GM19455 (cell line): ENCODE measurements at regions not wholly inside any gene's neighbourhood (a gene's known extent, or its start where the extent isn't known, plus 50 kb on each side); places are given as distances from the start of the nearest gene placed in this dataset.

ENCODE experiments used
- ATAC-seq: cut with Tn5 transposase; IDR thresholded peaks from one replicate; pipeline ENCODE4 v1.9.1; 2021; ENCODE audit not compliant: unreplicated experiment

GRCh38 chr13:33512880-33513554 lies 227.5 kb upstream of the STARD13 start:
- no peak for ATAC-seq

GRCh38 chr13:33514362-33514761 lies 228.8 kb upstream of the STARD13 start:
- no peak for ATAC-seq

DNA sequence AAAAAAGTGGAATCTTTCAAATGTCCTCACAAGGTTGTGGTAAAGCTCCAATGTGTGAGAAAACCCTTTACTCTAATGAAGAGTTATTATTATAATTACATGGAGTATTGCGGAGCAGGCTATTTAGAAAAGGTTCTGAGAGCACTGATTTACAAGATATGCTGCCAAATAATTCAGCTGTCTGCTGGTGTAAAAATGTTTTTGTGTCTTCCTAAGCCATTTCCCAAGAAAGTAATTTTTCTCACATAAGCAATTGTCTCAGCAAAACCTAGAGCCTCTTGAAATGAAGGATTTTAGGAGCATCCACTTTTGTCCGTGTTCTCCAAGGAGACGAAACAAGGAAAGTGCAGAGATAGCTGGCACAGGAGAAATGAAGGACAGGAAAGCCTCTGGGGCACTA lies 229.6 kb upstream of the STARD13 start:
- no peak for ATAC-seq

DNA sequence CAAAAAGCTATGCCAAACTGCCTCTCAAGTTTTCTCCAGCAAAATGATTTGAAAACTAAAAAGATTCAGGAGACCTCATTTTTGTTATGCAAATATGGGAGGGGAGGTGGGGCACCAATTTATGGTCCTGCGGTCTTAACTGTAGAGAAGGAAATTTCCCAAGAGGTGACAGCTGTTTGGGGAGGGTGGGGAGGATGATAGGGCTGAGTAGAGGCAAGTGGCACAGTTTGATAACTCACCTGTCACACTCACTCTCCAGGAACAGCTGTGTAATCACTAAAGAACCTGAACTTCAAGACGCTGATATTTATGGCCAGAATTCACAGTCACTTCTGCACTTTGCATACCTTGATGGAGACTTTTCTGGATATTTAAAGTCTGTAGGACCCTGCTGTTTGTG lies 232.9 kb upstream of the STARD13 start:
- ATAC-seq, result no peak

DNA sequence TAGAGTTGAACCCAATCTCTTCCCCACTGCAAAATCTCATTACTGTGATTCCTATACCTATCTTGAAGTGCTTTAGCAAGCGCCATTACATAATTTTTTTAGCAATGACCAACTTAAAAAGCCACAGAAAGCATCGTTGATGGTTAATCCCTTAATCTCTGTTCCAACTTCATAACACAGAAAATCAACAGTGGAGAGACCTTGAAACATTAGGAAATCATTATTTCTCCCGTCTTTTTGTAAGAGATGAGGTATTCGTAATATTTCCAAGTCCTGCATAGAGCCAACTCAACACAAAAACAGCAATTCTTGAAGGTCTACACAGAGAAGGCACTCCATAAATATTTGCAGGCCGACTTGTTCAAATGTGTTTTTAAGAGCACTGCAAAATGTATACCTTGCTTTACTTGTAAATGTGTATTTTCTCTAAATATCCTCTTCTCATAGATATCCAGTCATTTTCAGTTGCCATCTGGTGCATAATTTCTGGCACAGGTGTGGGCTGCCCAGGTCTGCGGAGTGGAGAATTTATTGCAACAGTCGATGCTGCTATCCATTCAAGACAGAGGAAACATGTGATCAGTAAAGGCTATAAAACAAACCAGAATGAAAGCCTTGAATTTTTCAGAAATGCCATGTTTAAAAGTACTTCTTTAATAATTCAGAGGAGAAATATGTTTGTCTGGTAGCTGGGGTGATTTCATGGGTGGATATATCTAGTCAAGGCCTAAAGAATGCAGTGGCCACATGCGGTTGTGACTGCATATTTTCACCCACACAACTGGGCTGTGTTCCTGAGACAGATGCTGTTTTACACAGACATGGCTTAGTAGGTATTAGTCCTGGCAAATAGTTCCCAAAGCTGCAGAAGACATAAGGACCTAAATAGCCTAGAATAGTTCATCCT lies 234.3 kb upstream of the STARD13 start:
- ATAC-seq, result no peak

DNA sequence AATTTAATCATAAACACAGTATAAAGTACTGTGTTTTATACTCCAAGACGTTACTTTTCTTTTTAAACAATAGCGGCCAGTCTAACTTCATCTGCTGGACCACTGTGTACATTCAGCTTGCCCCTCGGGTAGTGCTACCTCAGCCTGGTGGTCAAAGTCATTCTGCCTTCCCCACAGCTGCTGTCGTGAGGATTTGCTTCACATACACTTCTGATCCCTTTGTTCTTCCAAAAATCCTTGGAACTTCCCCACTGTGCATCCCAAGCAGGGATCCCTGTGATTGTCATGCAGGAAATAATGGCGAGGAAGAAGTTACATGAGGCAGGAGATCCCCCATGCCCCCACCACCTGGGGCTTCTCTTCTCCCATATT lies 234.9 kb upstream of the STARD13 start:
- ATAC-seq, result no peak

GRCh38 chr13:33524086-33524485 lies 238.5 kb upstream of the STARD13 start:
- no peak for ATAC-seq

DNA sequence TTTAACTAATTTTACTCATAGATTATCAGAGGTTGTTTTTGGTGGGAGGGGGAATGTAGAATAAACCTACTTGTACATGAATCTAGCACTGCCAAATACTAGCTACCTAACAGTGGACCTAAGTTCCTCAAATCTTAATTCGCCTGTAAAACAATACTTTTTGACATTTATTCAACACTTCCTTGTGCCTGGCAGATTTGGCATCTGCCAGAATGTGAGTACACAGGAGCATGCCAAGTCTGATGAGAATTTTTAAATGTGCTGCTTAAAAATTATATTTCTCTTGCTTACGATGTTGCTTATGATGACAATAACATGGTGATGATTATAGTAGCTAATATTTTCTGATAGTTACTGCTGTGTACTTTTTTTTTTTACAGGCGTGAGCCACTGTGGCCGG lies 240.2 kb upstream of the STARD13 start:
- ATAC-seq, result no peak

- ATAC-seq, result no peak
Observed at GRCh38 chr13:33526718-33527117, 241.2 kb upstream of the STARD13 start.

DNA sequence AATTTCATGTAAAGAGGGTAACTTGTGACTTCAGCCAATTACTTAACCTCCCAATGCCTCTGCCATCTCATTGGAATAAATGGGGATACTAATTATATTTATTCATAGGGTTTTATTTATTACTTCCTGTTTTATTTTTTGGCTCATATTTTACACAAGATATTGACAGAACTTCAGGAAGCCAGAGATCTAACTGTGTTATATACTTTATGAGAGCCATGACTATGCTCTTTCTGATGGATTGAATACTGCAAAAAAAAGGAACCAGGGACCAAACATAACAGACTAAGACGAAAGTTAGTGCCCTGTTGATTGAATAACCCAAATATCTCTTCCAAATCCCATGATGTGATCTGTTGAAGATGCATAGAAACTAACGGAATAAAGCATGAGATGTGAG lies 243.3 kb upstream of the STARD13 start:
- ATAC-seq, result no peak

- ATAC-seq, result no peak
Observed at GRCh38 chr13:33531484-33531883, 245.9 kb upstream of the STARD13 start.

DNA sequence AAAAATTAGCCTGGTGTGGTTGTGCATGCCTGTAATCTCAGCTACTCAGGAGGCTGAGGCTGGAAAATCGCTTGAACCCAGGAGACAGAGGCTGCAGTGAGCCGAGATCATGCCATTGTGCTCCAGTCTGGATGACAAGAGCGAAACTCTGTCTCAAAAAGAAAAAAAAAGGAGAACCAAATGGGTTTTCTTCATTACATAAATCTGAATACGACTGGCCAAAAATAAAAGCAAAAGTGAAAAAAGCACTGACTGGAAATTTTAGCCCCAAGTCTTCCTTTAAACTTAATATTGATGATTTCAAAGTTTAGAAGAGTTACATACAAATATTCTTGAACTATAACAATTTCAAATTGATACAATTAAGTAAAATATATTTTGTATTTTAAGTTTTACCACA lies 249.5 kb upstream of the STARD13 start:
- ATAC-seq, result no peak

- no peak for ATAC-seq
Observed at GRCh38 chr13:33536601-33537000, 251.0 kb upstream of the STARD13 start.

DNA sequence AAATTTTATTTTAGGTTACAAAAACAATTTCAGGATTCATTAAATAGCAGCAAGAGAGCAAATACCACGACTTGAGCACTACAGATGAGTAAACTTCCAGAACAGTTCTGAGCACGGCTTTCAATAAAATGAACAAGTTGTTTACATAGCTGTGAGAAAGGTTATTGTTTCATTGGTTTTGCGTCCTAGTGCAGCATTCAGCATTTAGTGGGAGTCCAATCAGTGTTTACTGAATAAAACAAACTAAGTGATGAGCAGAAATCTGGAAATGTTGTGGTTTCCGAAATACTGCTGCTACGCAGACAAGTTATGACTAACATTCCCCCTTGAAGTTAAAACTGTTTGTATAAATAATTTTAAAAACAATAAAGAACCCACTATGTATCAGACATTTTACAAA lies 251.5 kb upstream of the STARD13 start:
- ATAC-seq, result no peak

GRCh38 chr13:33537676-33538075 lies 252.1 kb upstream of the STARD13 start:
- no peak for ATAC-seq

DNA sequence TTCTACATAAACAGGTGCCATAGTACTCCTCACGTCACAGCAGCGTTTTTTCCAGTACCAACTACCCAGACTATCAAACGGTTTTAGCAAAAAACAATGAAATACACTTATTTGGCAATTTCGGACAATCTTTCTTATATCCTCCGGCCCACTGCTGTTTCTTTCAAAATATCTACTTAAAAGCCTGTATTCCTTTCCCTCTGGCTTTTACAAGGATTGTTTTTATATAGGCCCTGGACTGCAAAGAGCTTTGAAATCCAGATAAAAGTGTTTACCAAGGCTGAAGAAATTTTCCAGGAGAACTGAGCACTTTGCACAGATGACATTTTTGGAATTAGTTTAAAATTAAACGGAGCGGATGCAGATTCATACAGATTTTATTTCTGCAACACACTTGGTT lies 255.9 kb upstream of the STARD13 start:
- ATAC-seq, result no peak

GRCh38 chr13:33541962-33542308 lies 256.4 kb upstream of the STARD13 start:
- ATAC-seq, result peak; percentile 14

DNA sequence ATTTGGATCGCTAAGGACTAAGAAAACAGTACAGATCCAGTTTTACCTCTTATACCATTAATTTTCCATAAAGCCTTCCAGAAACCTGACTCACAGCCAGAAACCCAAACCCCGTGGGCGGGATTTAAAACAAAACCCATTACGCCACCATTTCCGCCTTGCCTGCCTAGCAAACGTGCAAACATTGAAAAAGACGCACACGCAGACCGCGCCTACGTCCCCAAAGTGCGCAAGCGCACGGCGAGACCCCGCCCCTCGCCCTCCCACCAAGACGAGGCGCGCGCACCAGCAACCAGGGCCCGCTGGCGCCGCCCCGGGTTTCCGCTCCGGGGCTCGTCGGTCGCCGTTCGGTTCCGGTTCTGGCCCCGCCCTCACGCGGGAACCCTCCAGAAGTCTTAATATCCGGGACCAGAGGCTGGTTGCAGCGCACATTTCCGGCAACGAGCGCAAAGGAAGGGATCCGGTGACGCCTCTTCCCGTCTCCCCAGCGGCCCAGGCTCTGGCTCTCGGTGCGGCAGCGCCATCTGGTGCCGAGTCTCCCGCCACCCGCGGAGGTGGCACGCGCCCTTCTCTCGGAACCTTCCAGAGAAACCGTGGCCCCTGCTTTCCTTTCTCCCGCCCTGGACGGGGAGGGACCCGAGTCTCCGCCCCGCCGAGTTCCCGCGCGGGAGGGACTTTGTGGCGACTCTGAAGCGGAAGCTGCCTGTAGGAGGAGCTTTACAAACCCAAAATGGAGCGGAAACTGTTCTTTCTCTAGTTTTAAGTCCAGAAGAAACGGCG lies 256.9 kb upstream of the STARD13 start:
- peak; percentile 89 for ATAC-seq

DNA sequence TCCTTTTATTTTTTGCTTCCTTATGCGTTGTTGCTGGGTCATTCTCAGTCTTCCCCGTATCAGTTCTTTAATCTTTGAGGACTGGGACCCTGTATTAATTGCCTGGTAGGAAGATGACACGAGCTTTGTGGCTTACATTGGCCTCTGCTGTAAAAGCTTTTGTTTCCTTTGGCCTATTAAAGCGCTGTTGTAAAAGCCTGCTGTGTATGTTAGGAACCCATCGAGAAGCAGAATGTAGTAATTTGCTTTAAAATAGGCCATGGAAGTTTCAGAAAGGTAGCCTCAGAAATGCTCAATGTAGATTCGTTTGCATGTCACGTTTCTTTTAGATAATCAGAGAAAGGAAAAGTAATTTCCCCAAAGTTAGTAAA lies 257.5 kb upstream of the STARD13 start:
- ATAC-seq, result peak; percentile 1

- ATAC-seq, result no peak
Observed at GRCh38 chr13:33543631-33544265, 258.2 kb upstream of the STARD13 start.

DNA sequence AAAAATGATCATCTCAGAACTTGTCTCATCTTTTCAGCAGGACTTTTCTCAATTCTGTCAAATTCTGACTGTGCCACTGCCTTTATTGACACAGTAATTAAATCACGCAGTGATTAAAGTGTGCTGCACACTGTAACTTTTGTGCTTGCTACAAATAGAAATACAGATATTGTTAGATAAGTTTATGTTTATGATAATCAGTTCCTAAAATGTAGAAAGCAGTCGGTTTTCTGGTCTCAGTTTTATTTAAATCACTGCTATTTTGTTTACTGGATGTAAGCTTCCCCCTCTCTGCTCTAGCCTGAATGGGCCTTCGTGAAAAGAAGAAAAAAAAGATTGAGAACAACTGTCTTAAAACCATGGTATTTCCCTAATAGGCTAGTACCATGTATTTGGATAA lies 258.8 kb upstream of the STARD13 start:
- no peak for ATAC-seq
